AG10803 (cell line): ENCODE measurements at regions not wholly inside any gene's neighbourhood (a gene's known extent, or its start where the extent isn't known, plus 50 kb on each side); places are given as distances from the start of the nearest gene placed in this dataset.

Source experiments
- DNase-seq: peaks from one replicate; pipeline ENCODE4 v3.0.0; 2010; ENCODE audit warnings: low read depth
- H3K4me3 ChIP-seq: 2 replicates; pipeline ENCODE4 v1.5.1; 2011; ENCODE audit warnings: mild to moderate bottlenecking, low read length, control low read depth
- TF ChIP-seq, protein P1 (sequence below): conservative IDR thresholded peaks from 2 replicates; pipeline ENCODE4 v1.5.1; 2011; ENCODE audit warnings: mild to moderate bottlenecking, low read length, control low read depth, inconsistent platforms

DNA sequence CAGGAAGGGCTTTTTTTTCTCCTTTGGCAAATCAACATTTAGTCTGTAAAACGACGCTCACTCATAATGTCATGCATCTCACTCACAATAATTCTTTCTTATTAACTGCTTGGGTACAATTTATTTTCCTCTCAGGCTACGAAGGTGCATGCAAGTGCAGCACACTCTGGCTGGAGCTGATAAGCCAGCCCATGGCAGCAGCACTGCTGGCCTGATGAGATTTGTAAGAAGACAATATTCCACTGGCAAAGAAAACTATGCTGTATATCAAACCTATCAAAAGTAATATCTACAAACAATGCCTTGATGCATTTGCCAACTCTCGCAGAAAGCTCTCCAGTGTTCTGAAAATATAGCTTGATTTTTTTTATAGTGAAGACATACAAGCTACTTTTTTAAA is 170.0 kb upstream of the PHF14 start:
- no peak for DNase-seq
- no peak overlapping the region for H3K4me3 ChIP-seq
- TF ChIP-seq, protein P1, sequence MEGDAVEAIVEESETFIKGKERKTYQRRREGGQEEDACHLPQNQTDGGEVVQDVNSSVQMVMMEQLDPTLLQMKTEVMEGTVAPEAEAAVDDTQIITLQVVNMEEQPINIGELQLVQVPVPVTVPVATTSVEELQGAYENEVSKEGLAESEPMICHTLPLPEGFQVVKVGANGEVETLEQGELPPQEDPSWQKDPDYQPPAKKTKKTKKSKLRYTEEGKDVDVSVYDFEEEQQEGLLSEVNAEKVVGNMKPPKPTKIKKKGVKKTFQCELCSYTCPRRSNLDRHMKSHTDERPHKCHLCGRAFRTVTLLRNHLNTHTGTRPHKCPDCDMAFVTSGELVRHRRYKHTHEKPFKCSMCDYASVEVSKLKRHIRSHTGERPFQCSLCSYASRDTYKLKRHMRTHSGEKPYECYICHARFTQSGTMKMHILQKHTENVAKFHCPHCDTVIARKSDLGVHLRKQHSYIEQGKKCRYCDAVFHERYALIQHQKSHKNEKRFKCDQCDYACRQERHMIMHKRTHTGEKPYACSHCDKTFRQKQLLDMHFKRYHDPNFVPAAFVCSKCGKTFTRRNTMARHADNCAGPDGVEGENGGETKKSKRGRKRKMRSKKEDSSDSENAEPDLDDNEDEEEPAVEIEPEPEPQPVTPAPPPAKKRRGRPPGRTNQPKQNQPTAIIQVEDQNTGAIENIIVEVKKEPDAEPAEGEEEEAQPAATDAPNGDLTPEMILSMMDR, result no peak

DNA sequence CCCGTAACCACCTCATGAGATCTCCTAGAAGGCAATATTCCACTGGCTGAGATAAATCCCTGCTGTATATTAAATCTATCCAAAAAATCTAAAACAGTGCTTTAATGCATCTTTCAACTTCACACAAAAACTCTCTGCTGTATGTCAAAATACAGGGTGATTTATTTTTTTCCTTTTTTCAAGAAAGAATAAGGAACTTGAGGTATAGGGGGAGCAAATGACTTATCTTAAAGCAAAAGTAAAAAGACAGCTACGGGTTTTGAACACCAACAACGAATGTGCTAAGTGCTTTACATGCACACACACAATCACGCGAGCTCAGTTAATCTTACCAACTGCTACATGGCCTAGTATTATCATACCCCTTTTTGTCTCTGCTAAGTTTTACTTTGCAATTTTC is 168.9 kb upstream of the PHF14 start:
- no peak for DNase-seq
- H3K4me3 ChIP-seq, result no peak overlapping the region
- TF ChIP-seq, protein P1, result no peak

DNA sequence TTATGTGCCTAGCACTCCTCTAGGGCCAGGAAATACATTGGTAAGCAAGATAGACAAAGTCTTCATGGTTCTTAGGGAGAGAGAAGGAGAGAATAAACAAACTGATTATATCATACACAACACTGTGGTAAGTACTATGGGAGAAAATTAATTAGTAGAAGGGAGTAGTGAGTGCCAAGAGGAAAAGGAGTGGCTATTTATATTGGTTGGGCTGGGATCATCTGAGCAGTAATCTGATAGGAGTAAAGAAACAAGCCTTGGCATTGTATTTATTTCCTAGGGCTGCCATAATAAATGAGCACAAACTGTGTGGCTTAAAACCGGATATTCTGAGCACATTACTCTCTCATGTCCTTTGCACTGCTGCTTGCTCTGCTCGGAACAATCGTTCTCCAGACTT is 158.1 kb upstream of the PHF14 start:
- TF ChIP-seq, protein P1, result no peak
- no peak for DNase-seq
- no peak overlapping the region for H3K4me3 ChIP-seq

DNA sequence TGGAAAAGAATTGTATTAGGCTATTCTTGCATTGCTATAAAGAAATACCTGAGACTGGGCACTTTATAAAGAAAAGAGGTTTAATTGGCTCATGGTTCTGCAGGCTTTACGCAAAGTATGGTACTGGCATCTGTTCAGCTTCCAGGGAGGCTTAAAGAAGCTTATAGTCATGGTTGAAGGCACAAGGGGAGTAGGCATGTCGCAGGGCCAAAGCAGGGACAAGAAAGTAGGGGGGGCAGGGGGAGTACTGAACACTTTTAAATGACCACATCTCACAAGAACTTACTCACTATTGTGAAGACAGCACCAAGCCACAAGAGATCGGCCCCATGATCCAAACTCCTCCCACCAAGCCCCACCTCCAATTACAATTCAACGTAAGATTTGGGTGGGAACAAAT is 152.5 kb upstream of the PHF14 start:
- H3K4me3 ChIP-seq, result no peak overlapping the region
- TF ChIP-seq, protein P1, result no peak
- no peak for DNase-seq

DNA sequence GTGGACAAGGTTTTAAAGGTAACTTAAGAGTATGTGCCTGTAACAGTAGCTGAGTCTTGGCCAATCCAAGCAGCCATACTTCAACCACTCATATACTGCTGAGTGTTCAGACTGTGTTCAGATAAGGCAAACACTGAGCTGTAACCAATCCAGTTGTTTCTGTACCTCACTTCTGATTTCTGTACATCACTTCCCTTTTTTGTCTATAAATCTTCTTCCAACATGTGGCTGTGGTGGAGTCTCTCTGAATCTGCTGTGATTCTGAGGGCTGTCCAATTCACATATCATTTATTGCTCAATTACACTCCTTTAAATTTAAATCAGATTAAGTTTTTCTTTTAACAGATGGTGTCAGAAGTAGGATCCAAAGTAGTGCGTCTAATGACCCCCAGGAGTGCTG is 149.5 kb upstream of the PHF14 start:
- H3K4me3 ChIP-seq, result no peak overlapping the region
- TF ChIP-seq, protein P1, result no peak
- no peak for DNase-seq

DNA sequence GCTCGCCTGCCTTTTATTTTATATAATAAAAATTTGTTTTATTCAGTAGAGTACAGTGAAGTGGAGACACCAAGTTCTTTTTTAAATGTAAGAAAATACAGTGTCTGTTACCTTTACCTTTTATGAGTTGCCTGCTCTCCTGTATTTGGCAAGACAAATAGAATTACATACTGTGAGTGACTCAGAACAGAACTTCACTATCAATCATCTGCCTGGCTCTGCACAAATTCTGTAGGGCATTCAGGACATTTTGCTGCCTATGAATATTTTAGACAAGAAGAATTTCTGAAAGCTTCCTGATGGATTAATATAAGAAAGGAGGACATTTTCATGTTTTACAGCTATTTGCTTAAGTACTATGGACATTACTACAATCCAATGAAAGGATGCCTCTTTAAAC is 135.4 kb upstream of the PHF14 start:
- no peak overlapping the region for H3K4me3 ChIP-seq

DNA sequence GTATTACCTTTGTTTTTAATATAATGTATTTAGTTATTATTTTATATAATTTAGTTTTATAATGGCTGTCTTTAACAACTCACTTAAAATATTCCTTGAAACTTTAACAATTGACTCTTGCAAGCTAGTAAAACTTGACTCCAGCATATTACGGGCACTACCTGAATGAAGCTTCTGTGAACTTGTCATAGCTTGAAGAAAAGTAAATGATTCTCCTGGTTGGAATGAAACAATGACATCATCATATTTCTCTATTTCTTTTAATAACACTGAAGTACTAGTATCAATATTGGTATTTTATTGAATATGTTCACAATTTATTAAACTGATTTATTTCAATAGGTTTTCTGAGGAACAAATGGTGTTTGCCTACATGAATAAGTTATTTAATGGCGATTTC is 128.4 kb upstream of the PHF14 start:
- no peak overlapping the region for H3K4me3 ChIP-seq
- no peak for DNase-seq
- TF ChIP-seq, protein P1, result no peak

More for the DNA sequence above, 135.4 kb upstream of the PHF14 start:
- TF ChIP-seq, protein P1, result no peak
- no peak for DNase-seq
